AG04450 (cell line): ENCODE measurements at regions not wholly inside any gene's neighbourhood (a gene's known extent, or its start where the extent isn't known, plus 50 kb on each side); places are given as distances from the start of the nearest gene placed in this dataset.
A peak's percentile ranks its signal among the peaks of the same experiment; 100 is the strongest.
"Not testable (repeated sequence)": the region's sequence is repeated elsewhere in the genome, so short reads cannot be mapped to it uniquely, and the experiment has no call there.

Experiments
- CTCF ChIA-PET: fragments of 300-600, 350-600 bp; formaldehyde crosslinking; extraction: SDS; loops from one replicate; lab custom pipeline; 2022; ENCODE audit warnings: antibody characterized with exemption, inconsistent platforms; lab: Charles Lee
- POLR2A ChIA-PET: fragments of 350-600 bp; formaldehyde crosslinking; extraction: SDS; loops from one replicate; lab custom pipeline; 2021; ENCODE audit warnings: antibody characterized with exemption, inconsistent platforms; lab: Yijun Ruan, JAX
- DNase-seq: peaks from one replicate; pipeline ENCODE4 v3.0.0-alpha.2; 2011; ENCODE audit warnings: low read depth, low spot score
- H3K27ac ChIP-seq: one replicate; pipeline ENCODE4 v1.5.1; 2012; ENCODE audit warnings: low read depth, low read length, control low read depth
- H3K27me3 ChIP-seq: one replicate; pipeline ENCODE4 v1.6.0; 2012; ENCODE audit warnings: low read length; ENCODE audit not compliant: control insufficient read depth, insufficient read depth
- H3K4me3 ChIP-seq: 2 replicates; pipeline ENCODE4 v1.5.1; 2011; ENCODE audit warnings: mild to moderate bottlenecking, low read depth, low read length, control low read depth
- H3K9me3 ChIP-seq: 2 replicates; pipeline ENCODE4 v1.5.1; 2012; ENCODE audit warnings: low read length; ENCODE audit not compliant: control insufficient read depth, insufficient read depth
- TF ChIP-seq, protein P1 (sequence below): IDR thresholded peaks from 2 replicates; pipeline ENCODE4 v1.5.1; 2011; ENCODE audit warnings: low read depth, low read length, control low read depth, inconsistent platforms

DNA sequence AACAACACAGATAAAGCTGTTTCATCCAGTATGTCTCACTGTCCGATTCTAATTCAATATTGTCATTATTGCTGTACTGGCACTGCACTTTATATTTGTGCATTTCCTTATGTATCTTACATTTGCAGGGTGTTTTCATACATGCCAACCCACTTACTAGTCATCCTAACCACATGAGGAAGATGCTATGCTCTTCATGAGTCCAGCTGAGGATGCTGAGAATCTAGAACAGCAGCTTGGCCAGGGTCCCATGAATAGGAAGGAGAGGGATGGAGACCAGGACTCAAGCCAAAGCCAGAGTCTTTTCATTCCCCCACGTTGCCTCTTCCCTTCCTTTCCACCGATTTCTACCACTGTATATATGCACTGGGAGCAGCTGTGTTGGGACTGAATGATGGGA lies 292.8 kb upstream of the KLF4 start:
- POLR2A ChIA-PET: no interaction called here
- Histone ChIP-seq H3K4me3 (no peak overlapping the region), H3K9me3 (no peaks in the 10 kb centered on the region), H3K27me3 (no peaks in the 10 kb centered on the region), H3K27ac (no peak overlapping the region)
- TF ChIP-seq, protein P1, sequence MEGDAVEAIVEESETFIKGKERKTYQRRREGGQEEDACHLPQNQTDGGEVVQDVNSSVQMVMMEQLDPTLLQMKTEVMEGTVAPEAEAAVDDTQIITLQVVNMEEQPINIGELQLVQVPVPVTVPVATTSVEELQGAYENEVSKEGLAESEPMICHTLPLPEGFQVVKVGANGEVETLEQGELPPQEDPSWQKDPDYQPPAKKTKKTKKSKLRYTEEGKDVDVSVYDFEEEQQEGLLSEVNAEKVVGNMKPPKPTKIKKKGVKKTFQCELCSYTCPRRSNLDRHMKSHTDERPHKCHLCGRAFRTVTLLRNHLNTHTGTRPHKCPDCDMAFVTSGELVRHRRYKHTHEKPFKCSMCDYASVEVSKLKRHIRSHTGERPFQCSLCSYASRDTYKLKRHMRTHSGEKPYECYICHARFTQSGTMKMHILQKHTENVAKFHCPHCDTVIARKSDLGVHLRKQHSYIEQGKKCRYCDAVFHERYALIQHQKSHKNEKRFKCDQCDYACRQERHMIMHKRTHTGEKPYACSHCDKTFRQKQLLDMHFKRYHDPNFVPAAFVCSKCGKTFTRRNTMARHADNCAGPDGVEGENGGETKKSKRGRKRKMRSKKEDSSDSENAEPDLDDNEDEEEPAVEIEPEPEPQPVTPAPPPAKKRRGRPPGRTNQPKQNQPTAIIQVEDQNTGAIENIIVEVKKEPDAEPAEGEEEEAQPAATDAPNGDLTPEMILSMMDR: no peak
- peak; percentile 11 for DNase-seq
- CTCF ChIA-PET: interaction anchor here (0.6 kb wide), 1 partner anchor 214 kb away, joined by 3 read pairs; no protein-coding TSS in a partner anchor

DNA sequence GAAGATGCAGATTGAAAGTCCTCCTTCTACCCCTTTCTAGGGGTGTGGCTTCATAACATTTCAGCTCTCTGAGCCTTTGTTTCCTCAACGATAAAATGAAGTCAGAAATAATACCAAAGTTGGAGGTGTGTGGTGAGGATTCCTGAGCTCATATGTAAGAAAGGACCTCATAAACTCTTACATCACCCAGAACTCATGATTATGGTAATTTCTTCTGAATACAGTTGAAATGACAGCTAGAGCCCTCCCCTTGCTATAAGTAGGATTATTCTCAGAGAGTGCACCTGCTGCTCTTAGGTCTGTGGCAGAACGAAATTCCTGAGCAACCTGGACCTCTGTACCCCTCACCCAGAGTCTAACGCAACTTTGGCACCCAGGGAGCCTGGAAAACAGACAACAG lies 291.4 kb upstream of the KLF4 start:
- DNase-seq: no peak

DNA sequence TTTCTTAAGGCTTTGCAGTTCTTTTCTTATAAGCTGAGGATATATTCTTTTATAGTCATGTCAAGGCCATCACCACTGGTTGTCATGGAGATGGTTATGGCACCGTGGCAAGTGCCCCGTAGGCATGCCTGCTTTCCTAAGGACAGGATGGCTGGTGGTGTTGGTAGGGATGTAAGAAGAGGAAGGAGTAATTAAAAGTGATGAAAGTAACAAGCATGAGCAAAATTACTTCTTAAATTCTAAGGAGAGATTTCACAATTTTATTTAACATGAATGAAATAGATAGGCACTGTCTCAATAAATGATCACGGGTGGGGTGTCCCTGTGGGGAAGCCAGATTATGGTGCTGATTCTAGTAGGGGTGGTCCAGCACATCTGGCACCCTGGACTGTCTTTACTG lies 290.2 kb upstream of the KLF4 start:
- TF ChIP-seq, protein P1: no peak
- Histone ChIP-seq H3K27me3 (no peaks in the 10 kb centered on the region), H3K4me3 (no peak overlapping the region), H3K9me3 (no peaks in the 10 kb centered on the region), H3K27ac (no peak overlapping the region)
- ChIA-PET POLR2A (no interaction called here), CTCF (interaction anchor here (0.6 kb wide), 1 partner anchor 314 kb away, joined by 3 read pairs; no protein-coding TSS in a partner anchor)
- no peak for DNase-seq

More for the DNA sequence above, 291.4 kb upstream of the KLF4 start:
- ChIA-PET POLR2A (no interaction called here), CTCF (interaction anchor here (0.9 kb wide), 1 partner anchor 981 kb away, joined by 3 read pairs; no protein-coding TSS in a partner anchor)
- H3K27me3 ChIP-seq: no peaks in the 10 kb centered on the region
- H3K4me3 ChIP-seq: no peak overlapping the region
- H3K9me3 ChIP-seq: no peaks in the 10 kb centered on the region
- H3K27ac ChIP-seq: no peak overlapping the region
- TF ChIP-seq, protein P1: no peak

DNA sequence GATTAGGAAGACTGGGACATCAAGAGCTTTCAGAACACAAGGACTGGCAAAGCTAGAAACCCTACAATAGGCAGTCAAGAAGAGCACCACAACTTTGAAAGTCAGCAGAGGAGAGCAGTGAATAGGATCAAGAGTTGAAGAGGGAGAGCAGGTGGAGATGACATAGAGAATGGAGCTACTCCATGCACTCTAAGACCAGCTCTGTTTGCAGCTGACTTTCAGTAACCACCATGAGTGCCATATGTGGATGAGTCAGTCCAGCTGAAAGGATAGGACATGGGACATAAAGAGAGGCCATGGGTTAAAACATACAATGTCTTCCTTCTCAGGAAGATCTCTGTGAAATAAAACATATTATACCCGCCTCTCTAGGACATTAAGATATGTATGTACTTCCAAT lies 289.1 kb upstream of the KLF4 start:
- H3K9me3 ChIP-seq: no peaks in the 10 kb centered on the region
- TF ChIP-seq, protein P1: no peak
- CTCF ChIA-PET: no interaction called here
- H3K27me3 ChIP-seq: no peaks in the 10 kb centered on the region
- no peak for DNase-seq
- no peak overlapping the region for H3K27ac ChIP-seq
- POLR2A ChIA-PET: no interaction called here
- no peak overlapping the region for H3K4me3 ChIP-seq

DNA sequence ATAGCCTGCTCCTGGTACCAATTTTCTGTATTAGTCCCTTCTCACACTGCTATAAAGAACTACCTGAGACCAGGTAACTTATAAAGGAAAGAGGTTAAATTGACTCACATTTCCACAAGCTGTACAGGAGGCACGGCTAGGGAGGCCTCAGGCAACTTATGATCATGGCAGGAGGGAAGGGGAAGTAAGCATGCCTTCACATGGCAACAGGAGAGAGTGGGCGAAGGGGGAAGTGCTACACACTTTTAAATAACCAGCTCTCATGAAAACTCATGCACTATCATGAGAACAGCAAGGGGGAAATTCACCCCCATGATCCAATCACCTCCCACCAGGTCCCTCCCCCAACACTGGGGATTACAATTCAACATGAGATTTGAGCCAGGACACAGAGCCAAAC lies 284.5 kb upstream of the KLF4 start:
- H3K4me3 ChIP-seq, DNase-seq, H3K27me3 ChIP-seq, CTCF ChIA-PET, H3K27ac ChIP-seq, POLR2A ChIA-PET, H3K9me3 ChIP-seq: not testable (repeated sequence)
